GM21526 (cell line): ENCODE measurements at regions not wholly inside any gene's neighbourhood (a gene's known extent, or its start where the extent isn't known, plus 50 kb on each side); places are given as distances from the start of the nearest gene placed in this dataset.
"Not testable (repeated sequence)": the region's sequence is repeated elsewhere in the genome, so short reads cannot be mapped to it uniquely, and the experiment has no call there.

ENCODE experiments used
- ATAC-seq: cut with Tn5 transposase; IDR thresholded peaks from one replicate; pipeline ENCODE4 v1.9.1; 2021; ENCODE audit warnings: moderate library complexity; ENCODE audit not compliant: unreplicated experiment, low FRiP score

- no peak for ATAC-seq
These were observed 50.9 kb upstream of the PTPDC1 start for GRCh38 chr9:94033383-94033782.

GRCh38 chr9:94031946-94032345 is 52.3 kb upstream of the PTPDC1 start:
- ATAC-seq, result no peak

GRCh38 chr9:94031380-94031779 is 52.9 kb upstream of the PTPDC1 start:
- no peak for ATAC-seq

GRCh38 chr9:94030318-94031179 is 53.7 kb upstream of the PTPDC1 start:
- ATAC-seq, result peak; percentile 97

- ATAC-seq, result no peak
These were observed 54.3 kb upstream of the PTPDC1 start for GRCh38 chr9:94029932-94030317.

- ATAC-seq, result no peak
These were observed 57.4 kb upstream of the PTPDC1 start for GRCh38 chr9:94026816-94027215.

GRCh38 chr9:94022476-94022875 is 61.8 kb upstream of the PTPDC1 start:
- not testable (repeated sequence) for ATAC-seq

GRCh38 chr9:94020836-94021235 is 63.4 kb upstream of the PTPDC1 start:
- not testable (repeated sequence) for ATAC-seq

GRCh38 chr9:94018628-94019027 is 63.5 kb upstream of the BARX1 start:
- no peak for ATAC-seq

GRCh38 chr9:94017939-94018531 is 62.9 kb upstream of the BARX1 start:
- no peak for ATAC-seq

- no peak for ATAC-seq
These were observed 61.6 kb upstream of the BARX1 start for GRCh38 chr9:94016744-94017143.

GRCh38 chr9:94014920-94015319 is 59.8 kb upstream of the BARX1 start:
- ATAC-seq, result no peak

- no peak for ATAC-seq
These were observed 59.0 kb upstream of the BARX1 start for GRCh38 chr9:94014066-94014654.

- ATAC-seq, result no peak
These were observed 55.9 kb upstream of the BARX1 start for GRCh38 chr9:94010980-94011533.

GRCh38 chr9:94005272-94005901 is 50.2 kb upstream of the BARX1 start:
- ATAC-seq, result no peak
